ENCODE measurements at regions not wholly inside any gene's neighbourhood (a gene's known extent, or its start where the extent isn't known, plus 50 kb on each side); places are given as distances from the start of the nearest gene placed in this dataset.
"Not testable (repeated sequence)": the region's sequence is repeated elsewhere in the genome, so short reads cannot be mapped to it uniquely, and the experiment has no call there.

GRCh38 chr2:207341804-207342203, 176.1 kb upstream of the KLF7 start:
- no peaks in the 10 kb centered on the region for H3K4me1 ChIP-seq (ENCODE audit: control insufficient read depth, insufficient read depth, low read length)
- no peaks in the 10 kb centered on the region for H3K9me3 ChIP-seq (ENCODE audit: control insufficient read depth, insufficient read depth, low read depth, low read length)
- ChIA-PET CTCF (no interaction called here), POLR2A (interaction anchor here (0.6 kb wide), 1 partner anchor 338 kb away, joined by 7 read pairs; no protein-coding TSS in a partner anchor)
- H3K27me3 ChIP-seq (ENCODE audit: control insufficient read depth, insufficient read depth, low read length): no peaks in the 10 kb centered on the region
- TF ChIP-seq, protein P1, sequence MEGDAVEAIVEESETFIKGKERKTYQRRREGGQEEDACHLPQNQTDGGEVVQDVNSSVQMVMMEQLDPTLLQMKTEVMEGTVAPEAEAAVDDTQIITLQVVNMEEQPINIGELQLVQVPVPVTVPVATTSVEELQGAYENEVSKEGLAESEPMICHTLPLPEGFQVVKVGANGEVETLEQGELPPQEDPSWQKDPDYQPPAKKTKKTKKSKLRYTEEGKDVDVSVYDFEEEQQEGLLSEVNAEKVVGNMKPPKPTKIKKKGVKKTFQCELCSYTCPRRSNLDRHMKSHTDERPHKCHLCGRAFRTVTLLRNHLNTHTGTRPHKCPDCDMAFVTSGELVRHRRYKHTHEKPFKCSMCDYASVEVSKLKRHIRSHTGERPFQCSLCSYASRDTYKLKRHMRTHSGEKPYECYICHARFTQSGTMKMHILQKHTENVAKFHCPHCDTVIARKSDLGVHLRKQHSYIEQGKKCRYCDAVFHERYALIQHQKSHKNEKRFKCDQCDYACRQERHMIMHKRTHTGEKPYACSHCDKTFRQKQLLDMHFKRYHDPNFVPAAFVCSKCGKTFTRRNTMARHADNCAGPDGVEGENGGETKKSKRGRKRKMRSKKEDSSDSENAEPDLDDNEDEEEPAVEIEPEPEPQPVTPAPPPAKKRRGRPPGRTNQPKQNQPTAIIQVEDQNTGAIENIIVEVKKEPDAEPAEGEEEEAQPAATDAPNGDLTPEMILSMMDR (IDR thresholded peaks at IDR 0.05): peak; percentile 24; the same call in 1 of the 2 replicates
- TF ChIP-seq REST (IDR thresholded peaks at IDR 0.05; ENCODE audit: insufficient read depth in 1 of 2, low read depth in 2 of 2, low read length in 1 of 2): no peak
- DNase-seq (ENCODE audit: low read depth, low spot score): no peak
- no peak for ATAC-seq
- no peak overlapping the region for H3K4me3 ChIP-seq (ENCODE audit: low read depth in 2 of 2, low read length in 2 of 2)
- in situ Hi-C loops (cut with HindIII; ENCODE audit: low pct_unique_long_range_greater_than_20kb, low sequenced_read_pairs) (no loop called here), intact Hi-C loops (cut with micrococcal nuclease; ENCODE audit: unreplicated experiment) (no loop called here)
- H3K36me3 ChIP-seq (ENCODE audit: control insufficient read depth, insufficient read depth, low read length): no peaks in the 10 kb centered on the region
- BruUV-seq (replicated peaks): no TSS peak
- no peak overlapping the region for H3K27ac ChIP-seq (ENCODE audit: low read length)

DNA sequence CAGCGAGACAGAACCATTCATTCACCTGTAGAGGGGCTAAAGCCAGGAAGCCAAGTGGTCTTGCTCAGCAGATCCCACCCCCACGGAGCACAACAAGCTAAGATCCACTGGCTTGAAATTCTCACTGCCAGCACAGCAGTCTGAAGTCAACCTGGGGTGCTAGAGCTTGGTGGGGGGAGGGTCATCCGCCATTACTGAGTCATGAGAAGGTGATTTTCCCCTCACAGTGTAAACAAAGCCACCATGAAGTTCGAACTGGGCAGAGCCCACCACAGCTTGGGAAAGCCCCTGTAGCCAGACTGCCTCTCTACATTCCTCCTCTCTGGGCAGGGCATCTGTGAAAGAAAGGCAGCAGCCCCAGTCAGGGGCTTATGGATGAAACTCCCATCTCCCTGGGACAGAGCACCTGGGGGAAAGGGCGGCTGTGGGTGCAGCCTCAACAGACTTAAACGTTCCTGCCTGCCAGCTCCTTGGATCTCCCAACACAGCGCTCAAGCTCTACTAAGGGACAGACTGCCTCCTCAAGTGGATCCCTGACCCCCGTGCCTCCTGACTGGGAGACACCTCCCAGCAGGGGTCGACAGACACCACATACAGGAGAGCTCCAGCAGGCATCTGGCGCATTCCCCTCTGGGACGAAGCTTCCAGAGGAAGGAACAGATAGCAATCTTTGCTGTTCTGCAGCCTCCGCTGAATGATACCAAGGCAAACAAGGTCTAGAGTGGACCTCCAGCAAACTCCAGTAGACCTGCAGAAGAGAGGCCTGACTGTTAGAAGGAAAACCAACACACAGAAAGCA, 179.0 kb upstream of the KLF7 start:
- H3K4me1 ChIP-seq (ENCODE audit: control insufficient read depth, insufficient read depth, low read length); intact Hi-C loops (cut with micrococcal nuclease; ENCODE audit: unreplicated experiment); in situ Hi-C loops (cut with HindIII; ENCODE audit: low pct_unique_long_range_greater_than_20kb, low sequenced_read_pairs); BruUV-seq (replicated peaks); H3K27ac ChIP-seq (ENCODE audit: low read length); ATAC-seq; H3K27me3 ChIP-seq (ENCODE audit: control insufficient read depth, insufficient read depth, low read length); H3K4me3 ChIP-seq (ENCODE audit: low read depth in 2 of 2, low read length in 2 of 2); DNase-seq (ENCODE audit: low read depth, low spot score); H3K9me3 ChIP-seq (ENCODE audit: control insufficient read depth, insufficient read depth, low read depth, low read length); H3K36me3 ChIP-seq (ENCODE audit: control insufficient read depth, insufficient read depth, low read length); CTCF ChIA-PET: not testable (repeated sequence)
- POLR2A ChIA-PET: interaction anchor here (0.6 kb wide), 1 partner anchor 61 kb away, joined by 3 read pairs; no protein-coding TSS in a partner anchor

DNA sequence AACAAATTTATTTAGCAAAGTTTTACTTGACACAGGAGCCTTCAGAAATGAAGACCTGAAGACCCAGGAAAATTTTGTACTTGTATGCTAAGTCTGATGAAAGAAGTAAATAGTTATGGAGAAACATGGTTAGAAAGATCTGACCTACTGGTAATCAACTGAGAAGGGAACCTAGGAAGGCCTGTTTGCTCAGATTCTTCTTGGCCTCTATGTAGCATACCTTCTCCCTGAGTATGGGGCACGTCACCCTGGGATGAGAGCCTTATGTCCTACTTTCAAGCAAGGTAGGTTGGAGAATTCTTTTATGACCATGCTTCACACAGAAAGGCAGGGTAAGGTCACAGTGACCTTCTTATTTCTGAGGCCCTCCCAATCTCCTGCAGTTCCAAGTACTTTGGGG, 178.6 kb upstream of the CREB1 start:
- in situ Hi-C loops (cut with HindIII; ENCODE audit: low pct_unique_long_range_greater_than_20kb, low sequenced_read_pairs): no loop called here
- Histone ChIP-seq H3K27me3 (ENCODE audit: control insufficient read depth, insufficient read depth, low read length) (no peaks in the 10 kb centered on the region), H3K4me1 (ENCODE audit: control insufficient read depth, insufficient read depth, low read length) (no peaks in the 10 kb centered on the region), H3K27ac (ENCODE audit: low read length) (no peak overlapping the region), H3K36me3 (ENCODE audit: control insufficient read depth, insufficient read depth, low read length) (no peaks in the 10 kb centered on the region), H3K9me3 (ENCODE audit: control insufficient read depth, insufficient read depth, low read depth, low read length) (no peaks in the 10 kb centered on the region), H3K4me3 (ENCODE audit: low read depth in 2 of 2, low read length in 2 of 2) (no peak overlapping the region)
- POLR2A ChIA-PET: interaction anchor here (0.7 kb wide), 1 partner anchor 186 kb away, joined by 3 read pairs; the partner anchor contains the start of gene KLF7
- no peak for DNase-seq (ENCODE audit: low read depth, low spot score)
- no peak for ATAC-seq
- TF ChIP-seq TCF7L2 (IDR thresholded peaks at IDR 0.05; ENCODE audit: low read depth, low read length) (no peak), POLR2AphosphoS5 (IDR thresholded peaks at IDR 0.05; ENCODE audit: low read depth, low read length) (no peak), SIN3A (IDR thresholded peaks at IDR 0.05; ENCODE audit: borderline replicate concordance, insufficient read depth, low read depth, low read length) (no peak), REST (IDR thresholded peaks at IDR 0.05; ENCODE audit: insufficient read depth in 1 of 2, low read depth in 2 of 2, low read length in 1 of 2) (no peak)
- TF ChIP-seq, protein P1 (IDR thresholded peaks at IDR 0.05): no peak
- no TSS peak for BruUV-seq (replicated peaks)
- intact Hi-C loops (cut with micrococcal nuclease; ENCODE audit: unreplicated experiment): no loop called here
- CTCF ChIA-PET: no interaction called here

Measured in Panc1 (cell line).